Stimulated activated CD4-positive, alpha-beta T cell treated with anti-CD3 and anti-CD28 coated beads, Interleukin-15, amount 100 ng/mL, for 48 hours (primary cell): ENCODE measurements at regions not wholly inside any gene's neighbourhood (a gene's known extent, or its start where the extent isn't known, plus 50 kb on each side); places are given as distances from the start of the nearest gene placed in this dataset.
"Not testable (repeated sequence)": the region's sequence is repeated elsewhere in the genome, so short reads cannot be mapped to it uniquely, and the experiment has no call there.

Experiments
- DNase-seq, 2 donors: peaks; one replicate each; pipeline ENCODE4 v3.0.0-alpha.2; 2020; ENCODE audit warnings: low read depth in 2 of 2

- no peak for DNase-seq
These were observed 77.6 kb downstream of the SETD4 start for GRCh38 chr21:35982717-35983116.

GRCh38 chr21:35981514-35982070 is 78.7 kb downstream of the SETD4 start:
- no peak for DNase-seq

- DNase-seq, result no peak
These were observed 79.5 kb downstream of the SETD4 start for GRCh38 chr21:35980821-35981220.

GRCh38 chr21:35977860-35978259 is 82.5 kb downstream of the SETD4 start:
- DNase-seq, result not testable (repeated sequence)

- DNase-seq, result no peak
These were observed 83.4 kb downstream of the SETD4 start for GRCh38 chr21:35976929-35977328.

GRCh38 chr21:35976481-35976880 is 83.8 kb downstream of the SETD4 start:
- no peak for DNase-seq

GRCh38 chr21:35974775-35975174 is 85.6 kb downstream of the SETD4 start:
- no peak for DNase-seq

GRCh38 chr21:35971824-35972223 is 88.5 kb downstream of the SETD4 start:
- DNase-seq, result no peak

GRCh38 chr21:35969281-35969680 is 91.0 kb downstream of the SETD4 start:
- DNase-seq, result no peak

GRCh38 chr21:35968564-35968963 is 91.8 kb downstream of the SETD4 start:
- no peak for DNase-seq

GRCh38 chr21:35965699-35966098 is 94.6 kb downstream of the SETD4 start:
- DNase-seq, result no peak

GRCh38 chr21:35963920-35964451 is 96.3 kb downstream of the SETD4 start:
- DNase-seq, result no peak

GRCh38 chr21:35962917-35963316 is 97.4 kb downstream of the SETD4 start:
- no peak for DNase-seq

- DNase-seq, result no peak
These were observed 106.3 kb downstream of the SETD4 start for GRCh38 chr21:35954066-35954465.

GRCh38 chr21:35953597-35953996 is 106.7 kb downstream of the SETD4 start:
- DNase-seq, result no peak

GRCh38 chr21:35952651-35953340 is 107.5 kb downstream of the SETD4 start:
- no peak for DNase-seq

GRCh38 chr21:35948982-35949381 is 111.3 kb downstream of the SETD4 start:
- no peak for DNase-seq

GRCh38 chr21:35945089-35945671 is 115.1 kb downstream of the SETD4 start:
- no peak for DNase-seq

GRCh38 chr21:35943752-35944151 is 116.6 kb downstream of the SETD4 start:
- no peak for DNase-seq

GRCh38 chr21:35942211-35943144 is 117.8 kb downstream of the SETD4 start:
- no peak for DNase-seq

GRCh38 chr21:35940074-35940927 is 120.0 kb downstream of the SETD4 start:
- DNase-seq, result no peak
